ENCODE measurements at regions not wholly inside any gene's neighbourhood (a gene's known extent, or its start where the extent isn't known, plus 50 kb on each side); places are given as distances from the start of the nearest gene placed in this dataset.
"Not testable (repeated sequence)": the region's sequence is repeated elsewhere in the genome, so short reads cannot be mapped to it uniquely, and the experiment has no call there.

GRCh38 chr1:73033640-73034039 is 751.3 kb upstream of the NEGR1 start:
- no peak for DNase-seq

GRCh38 chr1:73029571-73029970 is 747.2 kb upstream of the NEGR1 start:
- no peak for DNase-seq

GRCh38 chr1:73026114-73026513 is 743.8 kb upstream of the NEGR1 start:
- no peak for DNase-seq

- DNase-seq = no peak
Measured at GRCh38 chr1:73009938-73010337, 727.6 kb upstream of the NEGR1 start.

GRCh38 chr1:73009311-73009710 is 727.0 kb upstream of the NEGR1 start:
- no peak for DNase-seq

- DNase-seq = no peak
Measured at GRCh38 chr1:72997624-72998023, 715.3 kb upstream of the NEGR1 start.

- DNase-seq = no peak
Measured at GRCh38 chr1:72997041-72997440, 714.7 kb upstream of the NEGR1 start.

GRCh38 chr1:72987871-72988270 is 705.5 kb upstream of the NEGR1 start:
- DNase-seq = not testable (repeated sequence)

GRCh38 chr1:72986591-72987290 is 704.4 kb upstream of the NEGR1 start:
- DNase-seq = no peak

GRCh38 chr1:72985024-72985423 is 702.7 kb upstream of the NEGR1 start:
- DNase-seq = not testable (repeated sequence)

- not testable (repeated sequence) for DNase-seq
Measured at GRCh38 chr1:72983011-72983410, 700.7 kb upstream of the NEGR1 start.

- DNase-seq = no peak
Measured at GRCh38 chr1:72969461-72969860, 687.1 kb upstream of the NEGR1 start.

GRCh38 chr1:72954943-72955342 is 672.6 kb upstream of the NEGR1 start:
- no peak for DNase-seq

- DNase-seq = not testable (repeated sequence)
Measured at GRCh38 chr1:72950900-72951299, 668.6 kb upstream of the NEGR1 start.

GRCh38 chr1:72946903-72947499 is 664.7 kb upstream of the NEGR1 start:
- DNase-seq = no peak

GRCh38 chr1:72942008-72942407 is 659.7 kb upstream of the NEGR1 start:
- DNase-seq = no peak

- DNase-seq = no peak
Measured at GRCh38 chr1:72938408-72938807, 656.1 kb upstream of the NEGR1 start.

- no peak for DNase-seq
Measured at GRCh38 chr1:72937905-72938304, 655.6 kb upstream of the NEGR1 start.

GRCh38 chr1:72936942-72937341 is 654.6 kb upstream of the NEGR1 start:
- DNase-seq = no peak

GRCh38 chr1:72936151-72936740 is 653.9 kb upstream of the NEGR1 start:
- DNase-seq = no peak

- DNase-seq = no peak
Measured at GRCh38 chr1:72932025-72932424, 649.7 kb upstream of the NEGR1 start.

- DNase-seq = no peak
Measured at GRCh38 chr1:72930528-72930927, 648.2 kb upstream of the NEGR1 start.

- no peak for DNase-seq
Measured at GRCh38 chr1:72918940-72919339, 636.6 kb upstream of the NEGR1 start.

- DNase-seq = no peak
Measured at GRCh38 chr1:72917920-72918319, 635.6 kb upstream of the NEGR1 start.

- DNase-seq = no peak
Measured at GRCh38 chr1:72915581-72915980, 633.2 kb upstream of the NEGR1 start.

Data from CD4-positive, alpha-beta T cell treated with Interleukin-1 beta for 1 hour (primary cell).